ENCODE measurements at regions not wholly inside any gene's neighbourhood (a gene's known extent, or its start where the extent isn't known, plus 50 kb on each side); places are given as distances from the start of the nearest gene placed in this dataset.

GRCh38 chr12:83931451-83931850 is 981.1 kb downstream of the SLC6A15 start:
- CTCF ChIA-PET: no interaction called here

More at GRCh38 chr12:83931451-83931850, 981.1 kb downstream of the SLC6A15 start:
- no peak overlapping the region for H3K4me3 ChIP-seq (ENCODE audit: insufficient read depth, low read depth, low read length)
- H3K18ac ChIP-seq (ENCODE audit: low read depth, low read length): no peak overlapping the region
- no peaks in the 10 kb centered on the region for H3K36me3 ChIP-seq (ENCODE audit: control insufficient read depth, insufficient read depth, low read length)
- no peaks in the 10 kb centered on the region for H3K4me1 ChIP-seq (ENCODE audit: control insufficient read depth, insufficient read depth, low read length)
- H4K91ac ChIP-seq (ENCODE audit: insufficient read depth, low read depth, low read length): no peak overlapping the region
- ATAC-seq (ENCODE audit: low read depth): no peak
- H3K9ac ChIP-seq (ENCODE audit: low read depth, low read length): no peak overlapping the region
- no peaks in the 10 kb centered on the region for H3K79me1 ChIP-seq (ENCODE audit: low read depth in 1 of 2, low read length in 2 of 2)
- dilution Hi-C loops (cut with HindIII; ENCODE audit: low sequenced_read_pairs, unreplicated experiment): no loop called here
- H3K9me3 ChIP-seq (ENCODE audit: control insufficient read depth, insufficient read depth, low read length): no peaks in the 10 kb centered on the region
- no peak overlapping the region for H2AFZ ChIP-seq (replicated peaks; ENCODE audit: low read length, poor library complexity)
- BruUV-seq (replicated peaks): no TSS peak
- H2BK5ac ChIP-seq (ENCODE audit: low read depth, low read length, poor library complexity, severe bottlenecking): no peak overlapping the region
- no peak overlapping the region for H3K23ac ChIP-seq (ENCODE audit: low read depth, low read length)
- H3K9me1 ChIP-seq (ENCODE audit: insufficient read depth, low read length): no peaks in the 10 kb centered on the region
- DNase-seq: no peak
- no peak overlapping the region for H4K5ac ChIP-seq (ENCODE audit: low read depth, low read length)
- no peak overlapping the region for H3K14ac ChIP-seq (replicated peaks; ENCODE audit: low read depth, low read length)
- H2BK20ac ChIP-seq (ENCODE audit: low read depth, low read length): no peak overlapping the region
- in situ Hi-C loops (cut with MboI; ENCODE audit: low sequenced_read_pairs): no loop called here
- no peak overlapping the region for H2AK9ac ChIP-seq (replicated peaks; ENCODE audit: low read depth, low read length, poor library complexity)
- H2BK15ac ChIP-seq (ENCODE audit: low read depth, low read length): no peak overlapping the region
- POLR2A ChIA-PET (ENCODE audit: unreplicated experiment): no interaction called here
- no peak overlapping the region for H2BK120ac ChIP-seq (ENCODE audit: low read depth, low read length)
- H3K4me2 ChIP-seq (ENCODE audit: low read depth, low read length): no peak overlapping the region
- TF ChIP-seq RCOR1 (IDR thresholded peaks at IDR 0.05; ENCODE audit: insufficient replicate concordance, low read length) (no peak), CTCF (conservative IDR thresholded peaks at IDR 0.05; ENCODE audit: low read depth, low read length) (no peak), MAFK (IDR thresholded peaks at IDR 0.05; ENCODE audit: low read depth, low read length) (no peak), CHD1 (IDR thresholded peaks at IDR 0.05; ENCODE audit: low read depth, low read length) (no peak), MAZ (IDR thresholded peaks at IDR 0.05; ENCODE audit: borderline replicate concordance, low read depth, low read length) (no peak), USF2 (IDR thresholded peaks at IDR 0.05; ENCODE audit: low read depth, low read length) (no peak), MXI1 (IDR thresholded peaks at IDR 0.05; ENCODE audit: borderline replicate concordance, low read depth, low read length) (no peak)
- no peak overlapping the region for H3K4ac ChIP-seq (ENCODE audit: low read depth, low read length)
- H4K8ac ChIP-seq (ENCODE audit: low read depth in 2 of 2, low read length in 2 of 2): no peak overlapping the region
- H4K20me1 ChIP-seq (ENCODE audit: insufficient read depth, low read length): no peaks in the 10 kb centered on the region
- no peak overlapping the region for H3K56ac ChIP-seq (ENCODE audit: extremely low read depth, insufficient read depth, low read length)
- no peak overlapping the region for H2AK5ac ChIP-seq (ENCODE audit: low read depth, low read length)
- H3K27ac ChIP-seq (ENCODE audit: insufficient read depth, low read length): no peak overlapping the region
- intact Hi-C loops (cut with micrococcal nuclease): no loop called here
- H3K27me3 ChIP-seq (ENCODE audit: control insufficient read depth, insufficient read depth, low read length): no peaks in the 10 kb centered on the region

All from IMR-90 (cell line).